Osteocyte (in vitro differentiated cells): ENCODE measurements at regions not wholly inside any gene's neighbourhood (a gene's known extent, or its start where the extent isn't known, plus 50 kb on each side); places are given as distances from the start of the nearest gene placed in this dataset.

Experiments used
- DNase-seq: peaks from one replicate; pipeline ENCODE4 v3.0.0; 2021; ENCODE audit warnings: mixed read lengths; ENCODE audit not compliant: unreplicated experiment; ENCODE audit errors: extremely low spot score
- H3K27ac Mint-ChIP-seq: one replicate; pipeline ENCODE4 v1.8.0; 2021; ENCODE audit warnings: mild to moderate bottlenecking, mixed read lengths; ENCODE audit not compliant: unreplicated experiment
- H3K27me3 Mint-ChIP-seq: one replicate; pipeline ENCODE4 v1.8.0; 2021; ENCODE audit warnings: mixed read lengths; ENCODE audit not compliant: unreplicated experiment
- H3K36me3 Mint-ChIP-seq: one replicate; pipeline ENCODE4 v1.8.0; 2021; ENCODE audit warnings: mixed read lengths; ENCODE audit not compliant: unreplicated experiment
- H3K4me1 Mint-ChIP-seq: one replicate; pipeline ENCODE4 v1.8.0; 2021; ENCODE audit warnings: mixed read lengths; ENCODE audit not compliant: unreplicated experiment
- H3K4me3 Mint-ChIP-seq: one replicate; pipeline ENCODE4 v1.8.0; 2021; ENCODE audit warnings: mild to moderate bottlenecking, moderate library complexity, mixed read lengths; ENCODE audit not compliant: unreplicated experiment
- H3K9me3 Mint-ChIP-seq: one replicate; pipeline ENCODE4 v1.8.0; 2021; ENCODE audit warnings: mixed read lengths; ENCODE audit not compliant: unreplicated experiment
- CTCF ChIP-seq: fragments of 200-600 bp; sonication (generic); IDR thresholded peaks from 2 replicates; pipeline ENCODE4 v1.5.0; 2021; ENCODE audit warnings: antibody characterized with exemption, mild to moderate bottlenecking, moderate library complexity

GRCh38 chr2:171253279-171253678, 92.6 kb upstream of the TLK1 start:
- Mint-ChIP-seq H3K27ac (no peak overlapping the region), H3K4me1 (peaks cover 2% of the 10 kb centered on the region), H3K4me3 (no peak overlapping the region), H3K27me3 (no peaks in the 10 kb centered on the region), H3K9me3 (no peaks in the 10 kb centered on the region), H3K36me3 (no peaks in the 10 kb centered on the region)
- DNase-seq, result no peak
- TF ChIP-seq CTCF, result no peak

- DNase-seq, result no peak
- no peaks in the 10 kb centered on the region for H3K27me3 Mint-ChIP-seq
- H3K9me3 Mint-ChIP-seq, result peaks cover 12% of the 10 kb centered on the region
- peak overlapping the region; percentile 23 for H3K27ac Mint-ChIP-seq
- TF ChIP-seq CTCF, result no peak
- peaks cover 12% of the 10 kb centered on the region for H3K36me3 Mint-ChIP-seq
- no peaks in the 10 kb centered on the region for H3K4me1 Mint-ChIP-seq
- H3K4me3 Mint-ChIP-seq, result no peak overlapping the region
Measured at GRCh38 chr2:171249689-171250088, 89.0 kb upstream of the TLK1 start.

GRCh38 chr2:171247741-171248662, 87.3 kb upstream of the TLK1 start:
- Mint-ChIP-seq H3K9me3 (peaks cover 19% of the 10 kb centered on the region), H3K27ac (no peak overlapping the region)
- no peak for TF ChIP-seq CTCF

GRCh38 chr2:171244970-171245782, 84.5 kb upstream of the TLK1 start:
- H3K27ac Mint-ChIP-seq, result no peak overlapping the region
- no peaks in the 10 kb centered on the region for H3K27me3 Mint-ChIP-seq
- H3K4me1 Mint-ChIP-seq, result no peaks in the 10 kb centered on the region
- no peak for DNase-seq
- peaks cover 17% of the 10 kb centered on the region for H3K36me3 Mint-ChIP-seq
- peaks cover 19% of the 10 kb centered on the region for H3K9me3 Mint-ChIP-seq
- H3K4me3 Mint-ChIP-seq, result no peak overlapping the region
- TF ChIP-seq CTCF, result no peak

More at GRCh38 chr2:171247741-171248662, 87.3 kb upstream of the TLK1 start:
- H3K36me3 Mint-ChIP-seq, result peaks cover 17% of the 10 kb centered on the region
- no peaks in the 10 kb centered on the region for H3K27me3 Mint-ChIP-seq
- no peak for DNase-seq
- no peak overlapping the region for H3K4me3 Mint-ChIP-seq
- H3K4me1 Mint-ChIP-seq, result no peaks in the 10 kb centered on the region

- H3K4me3 Mint-ChIP-seq, result no peak overlapping the region
- no peak overlapping the region for H3K27ac Mint-ChIP-seq
- no peak for DNase-seq
- peaks cover 19% of the 10 kb centered on the region for H3K9me3 Mint-ChIP-seq
- no peaks in the 10 kb centered on the region for H3K27me3 Mint-ChIP-seq
- no peak for TF ChIP-seq CTCF
- peaks cover 17% of the 10 kb centered on the region for H3K36me3 Mint-ChIP-seq
- no peaks in the 10 kb centered on the region for H3K4me1 Mint-ChIP-seq
Measured at GRCh38 chr2:171244466-171244969, 83.8 kb upstream of the TLK1 start.
